GM21515 (cell line): ENCODE measurements at regions not wholly inside any gene's neighbourhood (a gene's known extent, or its start where the extent isn't known, plus 50 kb on each side); places are given as distances from the start of the nearest gene placed in this dataset.
"Not testable (repeated sequence)": the region's sequence is repeated elsewhere in the genome, so short reads cannot be mapped to it uniquely, and the experiment has no call there.

ENCODE experiments used
- ATAC-seq: cut with Tn5 transposase; IDR thresholded peaks from one replicate; pipeline ENCODE4 v1.9.1; 2021; ENCODE audit not compliant: unreplicated experiment

DNA sequence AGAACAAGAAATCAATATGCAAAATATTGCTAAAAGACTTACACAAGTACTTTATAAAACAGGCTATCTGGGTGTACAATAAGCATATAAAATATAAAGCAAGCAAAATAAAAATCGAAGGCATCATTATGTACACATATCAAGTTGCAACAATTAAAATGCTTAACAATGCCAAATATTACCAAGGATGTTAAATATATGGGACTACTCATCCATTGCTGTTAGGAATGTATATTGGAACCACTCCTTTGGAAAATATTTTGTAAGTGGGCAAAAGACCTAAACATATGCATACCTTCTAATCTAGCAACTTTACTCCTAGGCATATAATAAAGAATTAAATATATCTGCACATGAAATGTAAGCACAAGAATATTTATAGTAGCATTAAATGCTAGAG, 632.6 kb upstream of the COX7C start:
- ATAC-seq: no peak

DNA sequence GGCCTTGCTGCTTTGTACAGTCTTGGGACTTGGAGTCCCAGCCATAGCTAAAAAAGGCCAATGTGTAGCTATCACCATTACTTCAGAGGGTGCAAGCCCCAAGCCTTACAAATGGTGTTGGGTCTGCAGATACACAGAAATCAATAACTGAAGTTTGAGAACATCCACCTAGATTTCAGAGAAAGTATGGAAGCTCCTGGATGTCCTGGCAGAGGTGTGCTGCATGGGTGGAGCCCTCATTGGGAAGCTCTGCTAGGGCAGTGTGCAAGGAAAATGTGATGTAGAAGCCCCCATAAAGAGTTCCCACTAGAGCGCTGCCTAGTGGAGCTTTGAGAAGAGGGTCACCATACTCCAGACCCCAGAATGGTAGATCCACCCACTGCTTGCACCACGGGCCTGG, 626.7 kb upstream of the COX7C start:
- no peak for ATAC-seq

DNA sequence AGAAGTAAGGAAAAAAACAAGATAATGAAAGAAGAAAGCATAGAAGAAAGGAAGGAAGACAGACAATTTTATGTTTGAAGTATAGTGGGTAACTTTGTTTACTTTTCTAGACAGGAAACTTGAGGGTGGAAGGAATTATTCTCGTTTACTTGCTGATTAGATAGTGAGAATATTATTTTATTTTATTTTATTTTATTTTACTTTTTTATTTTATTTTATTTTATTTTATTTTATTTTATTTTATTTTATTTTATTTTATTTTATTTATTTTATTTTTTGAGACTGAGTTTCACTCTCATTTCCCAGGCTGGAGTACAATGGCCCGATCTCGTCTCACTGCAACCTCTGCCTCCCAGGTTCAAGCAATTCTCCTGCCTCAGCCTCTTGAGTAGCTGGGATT, 623.1 kb upstream of the COX7C start:
- not testable (repeated sequence) for ATAC-seq

DNA sequence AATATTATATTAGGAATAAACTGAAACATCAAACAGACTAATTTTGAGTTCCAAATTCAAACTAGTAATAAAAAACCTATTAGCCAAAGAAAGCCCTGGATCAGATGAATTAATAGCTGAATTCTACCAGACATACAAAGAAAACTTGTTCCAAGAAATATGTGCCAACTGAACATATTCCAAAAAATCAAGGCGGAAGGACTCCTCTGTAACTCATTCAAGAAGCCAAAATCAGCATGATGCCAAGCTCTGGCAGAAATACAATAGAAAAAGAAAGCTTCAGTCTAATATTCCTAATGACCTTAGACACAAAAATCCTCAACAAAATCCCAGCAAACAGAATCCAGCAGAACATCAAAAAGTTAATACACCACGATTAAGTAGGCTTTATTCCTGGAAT, 619.1 kb upstream of the COX7C start:
- no peak for ATAC-seq

DNA sequence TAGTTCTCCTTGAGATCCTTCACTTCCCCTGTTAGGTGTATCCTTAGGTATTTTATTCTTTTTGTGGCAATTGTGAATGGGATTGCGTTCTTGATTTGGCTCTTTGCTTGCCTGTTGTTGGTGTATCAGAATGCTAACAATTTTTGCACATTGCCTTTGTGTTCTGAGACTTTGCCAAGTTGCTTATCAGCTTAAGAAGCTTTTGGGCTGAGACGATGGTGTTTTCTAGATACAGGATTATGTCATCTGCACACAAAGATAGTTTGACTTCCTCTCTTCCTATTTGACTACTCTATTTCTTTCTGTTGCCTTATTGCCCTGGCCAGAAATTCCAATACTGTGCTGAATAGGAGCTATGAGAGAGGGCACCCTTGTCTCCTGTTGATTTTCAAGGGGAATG, 609.4 kb upstream of the COX7C start:
- ATAC-seq: no peak

DNA sequence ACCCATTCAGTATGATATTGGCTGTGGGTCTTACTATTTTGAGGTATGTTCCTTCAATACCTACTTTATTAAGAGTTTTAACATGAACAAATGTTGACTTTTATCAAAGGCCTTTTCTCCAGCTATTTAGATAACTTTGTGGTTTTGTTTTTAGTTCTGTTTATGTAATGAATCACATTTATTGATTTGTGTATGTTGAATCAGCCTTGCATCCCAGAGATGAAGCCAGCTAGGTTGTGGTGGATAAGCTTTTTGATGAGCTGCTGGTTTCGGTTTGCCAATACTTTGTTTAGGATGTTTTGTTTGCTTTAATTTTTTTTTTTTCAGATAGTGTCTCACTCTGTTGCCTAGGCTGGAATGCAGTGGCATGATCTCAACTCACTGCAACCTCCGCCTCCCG, 609.0 kb upstream of the COX7C start:
- ATAC-seq: no peak

DNA sequence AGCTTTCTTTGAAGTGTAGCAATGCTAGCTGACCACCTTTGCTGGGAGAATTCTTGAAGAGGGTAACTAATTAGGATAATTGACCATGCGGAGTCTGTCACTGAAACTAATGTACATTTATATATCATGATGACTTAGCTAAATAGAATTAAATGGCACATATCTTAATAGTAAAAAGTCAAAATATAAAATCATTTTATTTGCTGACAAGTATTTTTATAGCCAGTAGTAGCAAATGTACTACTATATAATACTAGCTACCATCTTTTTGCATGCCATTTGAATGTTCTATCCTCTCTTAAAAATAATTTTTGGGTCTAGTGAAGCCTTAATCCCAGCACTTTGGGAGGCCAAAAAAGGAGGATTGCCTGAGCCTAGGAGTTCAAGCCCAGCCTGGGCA, 605.8 kb upstream of the COX7C start:
- no peak for ATAC-seq

DNA sequence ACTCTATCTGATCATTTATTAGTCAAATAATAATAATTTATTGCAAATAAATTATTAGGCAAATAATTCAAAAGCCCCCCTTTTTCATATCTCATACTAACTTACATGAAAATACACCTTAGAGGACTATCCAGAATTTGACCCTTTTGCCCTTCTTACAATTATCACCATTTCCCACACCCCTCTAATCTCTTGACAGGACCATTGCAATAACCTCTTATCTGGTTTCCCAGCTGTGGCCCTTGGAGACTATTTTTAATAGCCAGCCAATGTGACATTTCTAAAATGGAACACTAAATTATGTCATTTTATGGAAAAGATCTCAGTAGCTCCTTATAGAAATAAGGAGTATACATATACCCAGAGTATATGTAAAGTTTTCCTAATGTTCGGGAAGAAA, 588.4 kb upstream of the COX7C start:
- ATAC-seq: no peak

DNA sequence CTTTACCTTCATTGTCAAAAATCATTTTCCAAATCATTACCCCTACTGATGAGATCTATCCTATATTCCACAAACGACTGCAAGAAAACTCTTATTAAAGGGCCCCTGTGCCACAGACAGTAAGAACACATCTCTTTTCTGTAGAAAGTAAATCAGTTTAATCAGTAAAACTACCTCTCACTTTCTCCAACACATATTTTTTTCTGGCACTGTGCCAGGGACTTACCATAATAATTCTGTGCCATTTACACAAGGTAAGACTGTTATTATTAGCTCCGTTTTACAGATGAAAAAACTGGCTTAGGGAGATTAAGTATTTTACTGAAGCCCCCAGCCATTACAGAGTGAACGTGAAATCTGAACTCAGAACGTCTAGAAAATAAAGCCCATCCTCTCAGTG, 587.0 kb upstream of the COX7C start:
- ATAC-seq: no peak

DNA sequence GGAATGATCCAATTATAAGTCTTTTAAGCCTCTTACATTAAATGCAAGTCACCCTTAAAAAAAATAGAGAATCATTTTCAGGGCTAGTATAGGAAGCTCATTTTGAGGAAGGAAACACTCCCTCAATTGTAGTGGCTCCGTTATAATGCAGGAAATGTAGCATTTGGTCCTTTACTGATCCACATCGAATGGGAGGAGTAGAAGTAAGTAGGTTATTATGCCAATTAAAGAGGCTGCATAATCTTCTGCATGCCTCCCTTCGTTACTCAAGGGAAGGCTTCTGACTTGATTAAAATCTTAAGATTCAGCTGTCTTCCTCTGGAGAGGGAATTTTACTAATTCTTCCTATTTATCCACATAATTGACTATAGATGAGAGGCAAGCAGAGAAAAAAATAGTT, 579.2 kb upstream of the COX7C start:
- ATAC-seq: no peak

DNA sequence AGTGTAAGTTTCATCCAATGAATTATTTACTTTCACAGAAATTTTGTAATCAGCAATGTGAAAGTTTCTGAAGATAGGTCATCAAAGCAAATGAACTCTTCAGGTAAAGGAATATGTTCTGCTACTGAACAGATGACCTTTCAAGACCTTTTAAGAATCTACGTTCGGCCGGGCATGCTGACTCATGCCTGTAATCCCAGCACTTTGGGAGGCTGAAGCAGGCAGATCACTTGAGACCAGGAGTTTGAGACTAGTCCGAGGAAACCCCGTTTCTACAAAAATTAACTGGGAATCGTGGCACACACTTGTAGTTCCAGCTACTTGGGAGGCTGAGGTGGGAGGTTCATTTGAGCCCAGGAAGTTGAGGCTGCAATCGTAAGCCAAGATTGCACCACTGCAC, 578.4 kb upstream of the COX7C start:
- ATAC-seq: no peak

DNA sequence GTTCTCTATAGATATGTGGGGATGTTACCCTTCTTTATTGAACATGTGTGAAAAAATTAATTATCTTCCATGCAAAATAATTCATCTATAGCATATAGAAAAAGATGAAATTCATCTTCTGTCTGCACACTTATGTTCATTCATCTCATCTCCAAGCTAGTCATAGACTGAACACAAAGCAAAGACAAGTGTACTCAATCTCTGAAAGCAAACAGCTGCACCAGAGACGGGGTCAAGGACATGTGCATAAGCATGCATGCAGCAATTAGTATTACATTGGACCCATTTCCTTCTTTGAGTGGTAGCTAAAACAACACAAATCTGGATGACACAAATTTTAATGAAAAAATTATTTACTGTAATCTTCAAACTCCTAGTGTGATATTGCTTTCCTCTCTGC, 547.0 kb upstream of the COX7C start:
- ATAC-seq: no peak

DNA sequence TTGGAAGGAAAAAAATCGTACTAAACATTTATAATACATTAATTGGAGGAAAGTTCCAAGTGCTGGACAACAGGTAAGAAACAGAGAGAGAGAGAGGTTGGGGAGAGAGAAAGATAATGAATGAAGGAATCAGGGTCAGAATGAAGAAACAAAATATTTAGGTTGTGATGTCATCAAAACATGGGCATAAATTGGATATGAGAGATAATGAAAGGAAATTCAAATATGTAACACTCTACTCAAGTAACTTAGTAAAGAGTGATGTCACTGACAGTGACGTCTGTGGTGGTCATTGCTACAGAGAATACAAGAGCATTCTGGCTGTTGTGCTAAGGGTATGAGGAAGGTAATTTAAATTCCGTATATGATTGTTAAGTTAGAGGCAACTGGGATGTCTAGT, 543.4 kb upstream of the COX7C start:
- ATAC-seq: no peak

DNA sequence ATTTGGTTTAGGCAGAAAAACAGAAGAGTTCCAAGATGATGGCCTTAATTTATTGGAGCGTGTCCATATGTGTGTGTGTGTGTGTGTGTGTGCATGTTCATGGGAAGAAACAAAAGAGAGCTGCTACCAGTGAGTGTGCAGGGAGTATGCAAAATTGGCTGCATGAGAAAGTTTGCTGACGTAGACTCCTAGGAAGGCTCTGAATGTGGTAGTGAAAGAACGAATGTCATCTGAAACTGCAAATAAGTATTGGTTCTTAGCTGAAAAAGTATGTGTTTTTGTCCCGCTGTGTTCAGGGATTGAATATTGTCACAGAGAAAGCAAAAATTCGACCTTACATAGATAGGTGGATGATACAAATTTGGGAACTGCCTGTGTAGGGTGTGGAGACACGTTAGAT, 542.6 kb upstream of the COX7C start:
- no peak for ATAC-seq

DNA sequence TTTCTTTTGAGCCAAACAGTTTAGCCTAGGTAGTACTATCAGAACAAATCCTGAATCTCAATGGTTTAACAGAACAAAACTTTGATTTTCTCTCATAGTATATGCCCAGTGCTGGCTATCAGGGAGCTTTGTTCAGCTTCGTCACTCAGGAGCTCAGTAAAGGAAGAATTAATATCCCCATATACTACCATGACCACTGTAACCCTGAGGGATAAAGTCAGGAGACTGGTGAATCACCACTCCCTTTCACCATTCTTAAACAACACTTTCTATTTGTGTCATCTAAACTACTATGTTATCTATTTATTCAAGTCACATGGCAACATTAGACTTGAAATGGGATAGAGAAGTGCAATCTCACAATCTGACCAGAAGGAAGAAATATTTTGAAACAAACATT, 522.6 kb upstream of the COX7C start:
- no peak for ATAC-seq

DNA sequence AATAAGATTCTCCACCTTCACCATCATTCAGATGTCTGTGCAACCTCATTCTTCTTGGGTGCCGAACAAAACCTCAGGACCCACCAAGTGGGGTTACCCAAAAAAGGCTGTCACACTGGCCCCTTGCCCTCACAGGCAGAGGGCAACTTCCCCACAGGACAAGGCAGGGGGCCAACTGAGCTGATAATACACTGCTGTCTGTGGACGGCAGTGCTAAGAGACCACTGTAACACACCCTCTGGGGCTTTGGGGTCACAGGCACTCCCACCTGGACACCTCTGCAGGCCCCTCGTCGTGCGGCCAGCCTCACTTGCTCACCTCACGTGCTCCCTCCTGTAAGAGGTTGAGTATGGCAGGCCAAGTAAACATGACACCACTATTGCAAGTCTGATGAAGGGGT, 515.8 kb upstream of the COX7C start:
- ATAC-seq: no peak

DNA sequence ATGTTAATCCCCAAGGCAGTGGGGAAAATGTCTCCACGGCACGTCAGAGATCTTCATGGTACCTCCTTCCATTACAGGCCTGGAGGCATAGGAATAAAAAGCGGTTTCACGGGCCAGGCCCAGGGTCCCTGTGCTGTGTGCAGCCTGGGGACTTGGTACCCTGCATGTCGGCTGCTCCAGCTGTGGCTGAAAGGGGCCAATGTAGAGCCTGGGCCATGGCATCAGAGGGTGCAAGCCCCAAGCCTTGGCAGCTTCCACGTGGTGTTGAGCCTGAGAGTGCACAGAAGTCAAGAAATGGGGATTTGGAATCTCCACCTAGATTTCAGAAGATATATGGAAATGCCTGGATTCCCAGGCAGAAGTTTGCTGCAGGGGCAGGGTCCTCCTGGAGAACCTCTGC, 508.9 kb upstream of the COX7C start:
- no peak for ATAC-seq

DNA sequence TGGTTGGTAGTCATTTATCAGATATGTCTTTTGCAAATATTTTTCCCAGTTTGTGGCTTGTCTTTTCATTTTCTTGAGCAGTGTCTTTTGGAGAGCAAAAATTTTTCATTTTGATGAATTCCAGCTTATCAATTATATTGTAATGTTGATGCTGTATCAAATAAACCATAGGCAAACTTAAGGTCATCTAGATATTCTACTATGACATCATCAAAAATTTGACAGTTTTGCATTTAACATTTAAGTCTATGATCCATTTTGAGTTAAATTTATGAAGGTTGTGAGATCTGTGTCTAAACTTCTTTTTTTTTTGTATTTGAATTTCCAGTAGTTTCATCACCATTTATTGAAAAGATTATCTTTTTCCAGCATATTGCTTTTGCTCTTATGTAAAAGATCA, 505.5 kb upstream of the COX7C start:
- ATAC-seq: no peak

DNA sequence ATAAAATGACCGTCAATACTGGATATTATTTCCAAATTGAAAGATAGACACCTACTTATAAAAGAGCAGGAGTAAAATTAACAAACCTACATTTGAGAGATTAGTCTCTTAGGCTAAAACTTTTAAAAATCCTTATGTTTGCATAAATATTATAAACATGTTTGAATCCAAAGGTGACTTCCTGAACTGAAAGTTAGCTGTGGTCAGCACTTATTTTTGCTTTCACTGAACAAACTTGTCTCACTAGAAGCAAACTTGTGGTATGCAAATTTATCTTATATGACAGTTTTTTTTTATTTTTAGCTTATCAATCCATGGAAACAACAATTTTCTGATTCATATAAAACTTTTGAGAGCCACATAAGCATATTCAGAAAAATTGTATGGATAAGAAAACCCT, 502.6 kb upstream of the COX7C start:
- ATAC-seq: no peak

DNA sequence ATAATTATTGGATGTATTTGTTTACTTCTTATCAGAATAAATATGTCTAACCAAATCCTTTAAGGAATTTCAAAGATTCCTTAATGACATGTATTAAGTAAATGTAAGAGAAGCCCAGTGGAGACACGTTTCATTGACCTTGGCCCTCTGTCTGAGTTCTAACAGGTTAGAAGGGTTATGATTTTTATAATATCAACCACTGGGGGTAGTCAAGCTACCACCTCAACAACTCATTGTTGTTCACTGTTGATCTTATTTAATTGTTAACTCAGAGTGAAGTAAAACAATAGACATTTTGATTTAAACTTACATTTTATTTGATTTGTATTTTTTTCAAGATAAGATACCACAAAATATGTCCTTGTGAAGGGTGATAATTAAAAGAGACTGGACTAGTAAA, 499.2 kb upstream of the COX7C start:
- ATAC-seq: no peak

DNA sequence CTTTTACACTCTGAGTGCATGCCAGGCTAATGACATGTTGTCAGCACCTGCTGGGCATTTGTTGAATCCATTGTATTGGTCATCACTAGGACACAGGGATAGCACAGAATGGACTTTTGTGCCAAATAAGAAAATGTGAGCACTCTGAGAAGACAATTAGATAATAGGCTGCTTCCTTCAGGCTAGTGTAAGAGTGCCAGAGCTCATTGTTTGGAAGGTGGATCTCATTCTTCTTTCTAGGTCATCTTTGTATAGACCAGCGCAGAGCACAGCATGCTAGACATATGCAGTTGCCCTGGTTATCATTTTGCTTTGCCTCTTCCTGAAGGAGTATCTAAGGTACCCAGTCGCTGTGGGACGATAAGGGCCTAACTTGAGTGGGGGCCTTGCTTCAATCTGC, 493.4 kb upstream of the COX7C start:
- no peak for ATAC-seq

DNA sequence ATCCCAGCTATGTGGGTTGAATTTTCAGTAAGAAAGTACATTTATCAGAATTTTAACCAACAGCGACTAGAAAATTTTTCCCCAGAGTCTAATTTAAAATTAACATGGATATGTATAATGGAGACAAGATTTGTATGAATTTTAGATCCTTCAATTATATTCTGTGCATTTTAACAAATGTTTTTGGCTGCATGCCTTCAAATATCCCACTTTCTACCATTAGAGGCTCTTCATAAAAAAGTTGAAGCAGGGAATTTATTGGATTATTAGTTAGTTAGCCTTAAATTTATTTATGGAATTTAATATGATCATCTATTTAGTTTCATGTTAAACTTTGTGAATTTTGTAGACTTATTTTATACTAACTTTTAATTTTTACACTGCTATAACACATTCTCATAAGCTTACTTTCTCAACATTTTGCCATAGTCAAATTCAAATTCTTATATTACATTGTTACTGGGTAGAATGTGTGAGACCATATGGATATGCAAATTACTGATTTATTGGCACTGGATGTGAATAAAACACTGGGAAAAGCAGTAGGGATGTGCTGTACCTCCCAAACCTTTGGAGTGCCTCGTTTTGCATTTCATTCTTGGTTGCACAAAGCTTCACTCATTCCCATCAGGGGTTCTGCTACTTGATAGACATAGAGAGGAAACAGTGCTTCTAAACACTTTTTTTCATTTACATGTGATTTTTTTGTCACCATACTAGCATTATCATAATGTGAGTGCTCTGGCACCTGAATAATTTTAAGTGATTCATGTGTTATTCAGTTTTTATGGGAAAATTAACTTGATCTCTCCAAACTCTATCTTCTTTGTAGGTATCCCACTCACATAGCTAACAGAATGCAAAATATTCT, 491.8 kb upstream of the COX7C start:
- ATAC-seq: no peak

DNA sequence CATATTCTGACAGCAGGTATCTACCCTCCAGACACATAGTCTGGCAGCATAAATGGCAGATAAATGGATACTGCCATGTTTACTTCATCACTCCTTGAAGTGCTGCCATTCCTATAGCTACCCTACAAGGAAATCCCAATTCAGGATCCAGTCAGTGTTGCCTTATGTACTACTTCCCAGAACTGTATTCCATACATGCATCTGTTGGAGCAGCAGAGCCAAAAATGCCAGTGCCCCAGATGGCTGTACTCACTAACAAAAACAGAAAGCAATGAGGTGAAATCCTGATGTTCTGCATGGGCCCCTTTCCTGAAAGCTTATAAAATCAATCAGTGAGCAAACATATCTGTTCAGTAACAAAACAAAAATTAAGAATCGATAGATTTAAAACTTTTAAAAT, 490.0 kb upstream of the COX7C start:
- no peak for ATAC-seq
